Natural killer cell (primary cell): ENCODE measurements at regions not wholly inside any gene's neighbourhood (a gene's known extent, or its start where the extent isn't known, plus 50 kb on each side); places are given as distances from the start of the nearest gene placed in this dataset.

Experiments
- ATAC-seq, 3 donors: fragments of 150-1000 bp in 2 of 3; fragments of 200-7000 bp in 1 of 3; cut with Tn5 transposase; 1 replicate in 1 of 3; 2 replicates in 2 of 3; pipeline ENCODE4 v1.10.0; 2021; ENCODE audit warnings: mild to moderate bottlenecking in 2 of 3, moderate library complexity in 2 of 3
- DNase-seq, 2 donors: peaks; one replicate each; pipeline versions ENCODE4 v3.0.0 to v3.0.0-alpha.2; 2013 to 2021; ENCODE audit warnings: mixed read lengths in 1 of 2
- H3K27ac ChIP-seq: one replicate; pipeline ENCODE4 v1.5.1; 2013; ENCODE audit warnings: mild to moderate bottlenecking, low read length
- H3K27me3 ChIP-seq: one replicate; pipeline ENCODE4 v1.6.1; 2013; ENCODE audit warnings: low read length; ENCODE audit not compliant: control insufficient read depth, insufficient read depth
- H3K36me3 ChIP-seq: one replicate; pipeline ENCODE4 v1.6.1; 2013; ENCODE audit warnings: low read length; ENCODE audit not compliant: control insufficient read depth, insufficient read depth
- H3K4me1 ChIP-seq: one replicate; pipeline ENCODE4 v1.6.1; 2013; ENCODE audit warnings: low read length; ENCODE audit not compliant: control insufficient read depth, insufficient read depth
- H3K4me3 ChIP-seq: one replicate; pipeline ENCODE4 v1.5.1; 2013; ENCODE audit warnings: low read length
- H3K9me3 ChIP-seq: one replicate; pipeline ENCODE4 v1.6.1; 2013; ENCODE audit warnings: low read length; ENCODE audit not compliant: control insufficient read depth, insufficient read depth
- H3K27ac Mint-ChIP-seq, 2 donors: one replicate each; pipeline ENCODE4 v1.8.0; 2022; ENCODE audit warnings: mild to moderate bottlenecking in 2 of 2, mixed read lengths in 2 of 2, moderate library complexity in 1 of 2
- H3K27me3 Mint-ChIP-seq, 2 donors: one replicate each; pipeline ENCODE4 v1.8.0; 2022; ENCODE audit warnings: low read depth in 2 of 2, mixed read lengths in 2 of 2
- H3K36me3 Mint-ChIP-seq: one replicate; pipeline ENCODE4 v1.8.0; 2022; ENCODE audit warnings: mixed read lengths
- H3K4me1 Mint-ChIP-seq, 2 donors: one replicate each; pipeline ENCODE4 v1.8.0; 2022; ENCODE audit warnings: mixed read lengths in 2 of 2
- H3K4me3 Mint-ChIP-seq: one replicate; pipeline ENCODE4 v1.8.0; 2022; ENCODE audit warnings: mild to moderate bottlenecking, moderate library complexity, mixed read lengths
- H3K9me3 Mint-ChIP-seq, 2 donors: one replicate each; pipeline ENCODE4 v1.8.0; 2022; ENCODE audit warnings: mixed read lengths in 2 of 2
- CTCF ChIP-seq: fragments of 200-600 bp; IDR thresholded peaks from one replicate; pipeline ENCODE4 v1.8.0; 2022; ENCODE audit warnings: antibody characterized with exemption
- WGBS: methylation state at CpG from one replicate; pipeline ENCODE4 v1.1.7; 2013; ENCODE audit warnings: missing lambda C conversion rate; ENCODE audit not compliant: insufficient coverage; 5-methylcytosine and 5-hydroxymethylcytosine counted together
- intact Hi-C: fragments of 100-400 bp; cut with micrococcal nuclease; formaldehyde crosslinking; loops from one replicate; pipeline ENCODE4 v1.14.2; 2022

- no peaks in the 10 kb centered on the region for H3K9me3 Mint-ChIP-seq
- H3K4me1 ChIP-seq, result no peaks in the 10 kb centered on the region
- no peak for TF ChIP-seq CTCF
- no peak overlapping the region for H3K4me3 ChIP-seq
- 94% methylated on average over 2 of the region's 3 CpGs for WGBS
- no peaks in the 10 kb centered on the region for H3K36me3 Mint-ChIP-seq
- intact Hi-C loops, result loop anchor here (10.0 kb wide), 1 partner anchor 155 kb away; no protein-coding TSS in a partner anchor
- no peak overlapping the region for H3K27ac Mint-ChIP-seq
- no peak for ATAC-seq
- DNase-seq, result no peak
- no peak overlapping the region for H3K27ac ChIP-seq
- no peaks in the 10 kb centered on the region for H3K4me1 Mint-ChIP-seq
- peaks cover 4 to 13% of the 10 kb centered on the region in 2 donors for H3K27me3 Mint-ChIP-seq
- H3K36me3 ChIP-seq, result no peaks in the 10 kb centered on the region
- no peak overlapping the region for H3K4me3 Mint-ChIP-seq
- no peaks in the 10 kb centered on the region for H3K9me3 ChIP-seq
- peaks cover 2% of the 10 kb centered on the region for H3K27me3 ChIP-seq
Observed at GRCh38 chr1:240029418-240029817, 62.3 kb upstream of the FMN2 start.

- Histone ChIP-seq H3K27ac (no peak overlapping the region), H3K9me3 (no peaks in the 10 kb centered on the region), H3K4me3 (no peak overlapping the region), H3K27me3 (peaks cover 2% of the 10 kb centered on the region), H3K4me1 (no peaks in the 10 kb centered on the region), H3K36me3 (no peaks in the 10 kb centered on the region)
- DNase-seq (no peak), ATAC-seq (no peak)
- intact Hi-C loops, result no loop called here
- Mint-ChIP-seq H3K4me1 (no peaks in the 10 kb centered on the region), H3K9me3 (no peaks in the 10 kb centered on the region), H3K4me3 (no peak overlapping the region), H3K36me3 (no peaks in the 10 kb centered on the region), H3K27me3 (peaks cover 3 to 13% of the 10 kb centered on the region in 2 donors), H3K27ac (no peak overlapping the region)
- no peak for TF ChIP-seq CTCF
- 90% methylated on average over 5 of the region's 5 CpGs for WGBS
Observed at GRCh38 chr1:240030236-240030635, 61.4 kb upstream of the FMN2 start.

GRCh38 chr1:240031009-240031408 lies 60.7 kb upstream of the FMN2 start:
- Histone ChIP-seq H3K4me1 (no peaks in the 10 kb centered on the region), H3K27me3 (peaks cover 2% of the 10 kb centered on the region), H3K36me3 (no peaks in the 10 kb centered on the region), H3K9me3 (no peaks in the 10 kb centered on the region), H3K27ac (no peak overlapping the region), H3K4me3 (no peak overlapping the region)
- WGBS, result 73% methylated on average over 5 of the region's 5 CpGs
- no peaks in the 10 kb centered on the region for H3K4me1 Mint-ChIP-seq
- no peaks in the 10 kb centered on the region for H3K9me3 Mint-ChIP-seq
- no peak overlapping the region for H3K27ac Mint-ChIP-seq
- no peaks in the 10 kb centered on the region for H3K36me3 Mint-ChIP-seq
- no peak for TF ChIP-seq CTCF
- H3K4me3 Mint-ChIP-seq, result no peak overlapping the region
- intact Hi-C loops, result no loop called here
- DNase-seq, result no peak
- ATAC-seq, result no peak
- H3K27me3 Mint-ChIP-seq, result peaks cover 2 to 13% of the 10 kb centered on the region in 2 donors

GRCh38 chr1:240031414-240031813 lies 60.3 kb upstream of the FMN2 start:
- ATAC-seq (no peak), DNase-seq (no peak)
- Mint-ChIP-seq H3K27ac (no peak overlapping the region), H3K9me3 (no peaks in the 10 kb centered on the region), H3K27me3 (peaks cover 2 to 13% of the 10 kb centered on the region in 2 donors), H3K4me1 (no peaks in the 10 kb centered on the region), H3K36me3 (no peaks in the 10 kb centered on the region), H3K4me3 (no peak overlapping the region)
- Histone ChIP-seq H3K4me1 (no peaks in the 10 kb centered on the region), H3K36me3 (no peaks in the 10 kb centered on the region), H3K9me3 (no peaks in the 10 kb centered on the region), H3K27me3 (peaks cover 2% of the 10 kb centered on the region), H3K27ac (no peak overlapping the region), H3K4me3 (no peak overlapping the region)
- intact Hi-C loops, result no loop called here
- no peak for TF ChIP-seq CTCF
- 94% methylated on average over 3 of the region's 3 CpGs for WGBS
